ENCODE measurements at regions not wholly inside any gene's neighbourhood (a gene's known extent, or its start where the extent isn't known, plus 50 kb on each side); places are given as distances from the start of the nearest gene placed in this dataset.

DNA sequence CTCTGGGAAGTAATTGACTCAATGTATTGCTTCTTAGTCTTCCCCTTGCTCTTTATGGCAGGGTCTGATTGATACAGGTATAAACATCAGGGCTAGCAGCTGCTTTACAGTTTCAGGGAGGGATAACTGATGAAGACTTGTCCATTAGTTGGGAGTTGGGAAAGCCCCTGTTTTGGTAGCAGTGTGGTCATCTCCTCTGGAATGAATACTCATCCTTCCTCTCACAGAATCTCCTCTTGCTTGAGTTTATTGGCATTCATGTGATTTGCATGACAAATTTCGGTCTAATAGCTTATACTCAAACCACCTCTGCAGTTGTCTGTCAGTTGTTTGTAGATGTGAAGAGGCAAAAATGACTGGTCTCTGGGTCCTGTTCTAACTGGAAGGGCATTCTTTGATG is 79.7 kb downstream of the FAT3 start:
- no peaks in the 10 kb centered on the region for H3K9me3 ChIP-seq (ENCODE audit: low read length)
- H3K9ac ChIP-seq (ENCODE audit: low read length) = no peak overlapping the region
- peaks cover 24% of the 10 kb centered on the region for H3K79me2 ChIP-seq (replicated peaks; ENCODE audit: insufficient read depth, low read length)
- H3K9me2 ChIP-seq (ENCODE audit: insufficient read depth, low read length) = no peaks in the 10 kb centered on the region
- no peaks in the 10 kb centered on the region for H3K36me3 ChIP-seq (ENCODE audit: insufficient read depth, low read length)
- no peaks in the 10 kb centered on the region for H4K20me1 ChIP-seq (ENCODE audit: insufficient read depth)
- H2AFZ ChIP-seq (ENCODE audit: low read depth, low read length) = no peak overlapping the region
- TF ChIP-seq, protein P1, sequence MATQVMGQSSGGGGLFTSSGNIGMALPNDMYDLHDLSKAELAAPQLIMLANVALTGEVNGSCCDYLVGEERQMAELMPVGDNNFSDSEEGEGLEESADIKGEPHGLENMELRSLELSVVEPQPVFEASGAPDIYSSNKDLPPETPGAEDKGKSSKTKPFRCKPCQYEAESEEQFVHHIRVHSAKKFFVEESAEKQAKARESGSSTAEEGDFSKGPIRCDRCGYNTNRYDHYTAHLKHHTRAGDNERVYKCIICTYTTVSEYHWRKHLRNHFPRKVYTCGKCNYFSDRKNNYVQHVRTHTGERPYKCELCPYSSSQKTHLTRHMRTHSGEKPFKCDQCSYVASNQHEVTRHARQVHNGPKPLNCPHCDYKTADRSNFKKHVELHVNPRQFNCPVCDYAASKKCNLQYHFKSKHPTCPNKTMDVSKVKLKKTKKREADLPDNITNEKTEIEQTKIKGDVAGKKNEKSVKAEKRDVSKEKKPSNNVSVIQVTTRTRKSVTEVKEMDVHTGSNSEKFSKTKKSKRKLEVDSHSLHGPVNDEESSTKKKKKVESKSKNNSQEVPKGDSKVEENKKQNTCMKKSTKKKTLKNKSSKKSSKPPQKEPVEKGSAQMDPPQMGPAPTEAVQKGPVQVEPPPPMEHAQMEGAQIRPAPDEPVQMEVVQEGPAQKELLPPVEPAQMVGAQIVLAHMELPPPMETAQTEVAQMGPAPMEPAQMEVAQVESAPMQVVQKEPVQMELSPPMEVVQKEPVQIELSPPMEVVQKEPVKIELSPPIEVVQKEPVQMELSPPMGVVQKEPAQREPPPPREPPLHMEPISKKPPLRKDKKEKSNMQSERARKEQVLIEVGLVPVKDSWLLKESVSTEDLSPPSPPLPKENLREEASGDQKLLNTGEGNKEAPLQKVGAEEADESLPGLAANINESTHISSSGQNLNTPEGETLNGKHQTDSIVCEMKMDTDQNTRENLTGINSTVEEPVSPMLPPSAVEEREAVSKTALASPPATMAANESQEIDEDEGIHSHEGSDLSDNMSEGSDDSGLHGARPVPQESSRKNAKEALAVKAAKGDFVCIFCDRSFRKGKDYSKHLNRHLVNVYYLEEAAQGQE (IDR thresholded peaks at IDR 0.05; ENCODE audit: borderline replicate concordance) = no peak
- no peak for TF ChIP-seq EZH2 (IDR thresholded peaks at IDR 0.05; ENCODE audit: borderline replicate concordance, insufficient read depth, low read length, poor library complexity, severe bottlenecking)
- TF ChIP-seq SMC3 (conservative IDR thresholded peaks at IDR 0.05; ENCODE audit: poor library complexity) = no peak
- TF ChIP-seq, protein P2, sequence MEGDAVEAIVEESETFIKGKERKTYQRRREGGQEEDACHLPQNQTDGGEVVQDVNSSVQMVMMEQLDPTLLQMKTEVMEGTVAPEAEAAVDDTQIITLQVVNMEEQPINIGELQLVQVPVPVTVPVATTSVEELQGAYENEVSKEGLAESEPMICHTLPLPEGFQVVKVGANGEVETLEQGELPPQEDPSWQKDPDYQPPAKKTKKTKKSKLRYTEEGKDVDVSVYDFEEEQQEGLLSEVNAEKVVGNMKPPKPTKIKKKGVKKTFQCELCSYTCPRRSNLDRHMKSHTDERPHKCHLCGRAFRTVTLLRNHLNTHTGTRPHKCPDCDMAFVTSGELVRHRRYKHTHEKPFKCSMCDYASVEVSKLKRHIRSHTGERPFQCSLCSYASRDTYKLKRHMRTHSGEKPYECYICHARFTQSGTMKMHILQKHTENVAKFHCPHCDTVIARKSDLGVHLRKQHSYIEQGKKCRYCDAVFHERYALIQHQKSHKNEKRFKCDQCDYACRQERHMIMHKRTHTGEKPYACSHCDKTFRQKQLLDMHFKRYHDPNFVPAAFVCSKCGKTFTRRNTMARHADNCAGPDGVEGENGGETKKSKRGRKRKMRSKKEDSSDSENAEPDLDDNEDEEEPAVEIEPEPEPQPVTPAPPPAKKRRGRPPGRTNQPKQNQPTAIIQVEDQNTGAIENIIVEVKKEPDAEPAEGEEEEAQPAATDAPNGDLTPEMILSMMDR (IDR thresholded peaks at IDR 0.05; ENCODE audit: poor library complexity, severe bottlenecking) = no peak
- TF ChIP-seq EP300 (conservative IDR thresholded peaks at IDR 0.05; ENCODE audit: poor library complexity, severe bottlenecking) = no peak
- TF ChIP-seq RAD21 (conservative IDR thresholded peaks at IDR 0.05) = no peak
- no peak for TF ChIP-seq TAF1 (IDR thresholded peaks at IDR 0.05; ENCODE audit: low read depth)
- TF ChIP-seq POLR2AphosphoS5 (IDR thresholded peaks at IDR 0.05) = no peak
- TF ChIP-seq MXI1 (conservative IDR thresholded peaks at IDR 0.05; ENCODE audit: poor library complexity, severe bottlenecking) = no peak
- no peaks in the 10 kb centered on the region for H3K27me3 ChIP-seq (ENCODE audit: insufficient read depth, low read depth, low read length)
- H3F3A ChIP-seq (ENCODE audit: insufficient read depth, low read length, poor library complexity, severe bottlenecking) = peaks cover 2% of the 10 kb centered on the region
- H3K4me3 ChIP-seq (ENCODE audit: low read length) = no peak overlapping the region
- no peak overlapping the region for H3K4me2 ChIP-seq (ENCODE audit: low read length)
- H3K27ac ChIP-seq (ENCODE audit: low read length) = no peak overlapping the region

DNA sequence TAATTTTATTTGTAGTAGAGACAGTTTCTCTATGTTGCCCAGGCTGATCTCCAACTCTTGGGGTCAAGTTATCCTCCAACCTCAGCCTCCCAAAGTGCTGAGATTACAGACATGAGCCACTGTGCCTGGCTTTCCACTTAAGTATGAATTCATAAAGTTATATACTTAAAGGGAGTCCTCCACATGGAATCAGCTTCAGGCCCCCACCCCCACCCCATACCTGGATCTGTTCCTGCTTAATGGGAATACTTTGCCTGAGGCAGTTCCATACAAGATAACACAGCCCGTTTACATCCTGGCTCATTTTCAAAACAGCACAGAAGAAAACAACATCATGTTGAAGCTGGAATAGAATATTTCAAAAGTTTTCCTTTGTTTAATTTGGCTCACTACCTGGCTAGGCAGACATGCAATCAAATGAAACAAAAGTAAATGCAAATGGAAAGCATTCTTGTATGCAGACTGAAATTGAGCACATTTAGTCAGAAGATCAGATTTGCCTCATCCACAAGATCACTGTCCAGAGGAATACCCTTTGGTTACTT is 82.4 kb downstream of the FAT3 start:
- H3K27me3 ChIP-seq (ENCODE audit: insufficient read depth, low read depth, low read length) = no peaks in the 10 kb centered on the region
- TF ChIP-seq EZH2 (IDR thresholded peaks at IDR 0.05; ENCODE audit: borderline replicate concordance, insufficient read depth, low read length, poor library complexity, severe bottlenecking) (no peak), SMC3 (conservative IDR thresholded peaks at IDR 0.05; ENCODE audit: poor library complexity) (no peak), MXI1 (conservative IDR thresholded peaks at IDR 0.05; ENCODE audit: poor library complexity, severe bottlenecking) (no peak), EP300 (conservative IDR thresholded peaks at IDR 0.05; ENCODE audit: poor library complexity, severe bottlenecking) (no peak), TAF1 (IDR thresholded peaks at IDR 0.05; ENCODE audit: low read depth) (no peak), RAD21 (conservative IDR thresholded peaks at IDR 0.05) (no peak), POLR2AphosphoS5 (IDR thresholded peaks at IDR 0.05) (no peak)
- TF ChIP-seq, protein P1 (IDR thresholded peaks at IDR 0.05; ENCODE audit: borderline replicate concordance) = no peak
- TF ChIP-seq, protein P2 (IDR thresholded peaks at IDR 0.05; ENCODE audit: poor library complexity, severe bottlenecking) = no peak
- H3F3A ChIP-seq (ENCODE audit: insufficient read depth, low read length, poor library complexity, severe bottlenecking) = no peaks in the 10 kb centered on the region
- H2AFZ ChIP-seq (ENCODE audit: low read depth, low read length) = no peak overlapping the region
- H3K4me3 ChIP-seq (ENCODE audit: low read length) = no peak overlapping the region
- H3K9me3 ChIP-seq (ENCODE audit: low read length) = no peaks in the 10 kb centered on the region
- no peaks in the 10 kb centered on the region for H3K36me3 ChIP-seq (ENCODE audit: insufficient read depth, low read length)
- H3K9me2 ChIP-seq (ENCODE audit: insufficient read depth, low read length) = no peaks in the 10 kb centered on the region
- H3K27ac ChIP-seq (ENCODE audit: low read length) = no peak overlapping the region
- H3K4me2 ChIP-seq (ENCODE audit: low read length) = no peak overlapping the region
- no peaks in the 10 kb centered on the region for H4K20me1 ChIP-seq (ENCODE audit: insufficient read depth)
- H3K79me2 ChIP-seq (replicated peaks; ENCODE audit: insufficient read depth, low read length) = peaks cover 17% of the 10 kb centered on the region
- H3K9ac ChIP-seq (ENCODE audit: low read length) = no peak overlapping the region

Data from neural cell (in vitro differentiated cells).